ENCODE measurements at regions not wholly inside any gene's neighbourhood (a gene's known extent, or its start where the extent isn't known, plus 50 kb on each side); places are given as distances from the start of the nearest gene placed in this dataset.

DNA sequence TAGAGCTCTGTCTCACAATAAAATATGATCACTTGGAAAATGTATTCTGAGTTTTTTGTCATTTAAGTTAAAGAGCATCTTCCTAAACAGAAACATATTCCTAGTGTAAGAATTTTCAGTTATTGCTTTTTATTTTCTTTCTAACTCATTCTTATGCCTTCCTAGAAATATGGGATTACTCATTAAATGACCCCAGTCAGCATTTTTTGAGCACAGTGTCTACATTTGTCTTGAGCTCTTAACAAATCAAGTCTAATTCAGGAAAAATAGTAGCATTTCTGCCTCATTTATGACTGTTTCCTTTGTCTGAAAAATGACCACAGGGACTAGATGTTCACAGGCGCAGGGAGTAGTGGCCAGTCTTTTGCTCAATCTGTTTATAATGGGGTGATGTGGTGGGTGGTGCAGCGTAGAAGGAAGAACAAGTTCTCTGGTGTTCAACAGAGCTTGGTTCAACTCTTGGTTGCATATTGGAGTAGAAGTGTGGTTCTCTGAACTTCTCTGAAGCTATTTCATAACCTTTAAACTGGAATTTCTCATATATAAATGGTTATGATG is 267.1 kb downstream of the CYRIA start:
- no peaks in the 10 kb centered on the region for H3K27me3 Mint-ChIP-seq (ENCODE audit: low read depth)
- H3K4me3 Mint-ChIP-seq: no peak overlapping the region
- peak overlapping the region; percentile 83 for H3K27ac Mint-ChIP-seq (ENCODE audit: unreplicated experiment)
- H3K9me3 Mint-ChIP-seq: no peaks in the 10 kb centered on the region
- no peak for DNase-seq (ENCODE audit: low read depth, low spot score)
- TF ChIP-seq, protein P1, sequence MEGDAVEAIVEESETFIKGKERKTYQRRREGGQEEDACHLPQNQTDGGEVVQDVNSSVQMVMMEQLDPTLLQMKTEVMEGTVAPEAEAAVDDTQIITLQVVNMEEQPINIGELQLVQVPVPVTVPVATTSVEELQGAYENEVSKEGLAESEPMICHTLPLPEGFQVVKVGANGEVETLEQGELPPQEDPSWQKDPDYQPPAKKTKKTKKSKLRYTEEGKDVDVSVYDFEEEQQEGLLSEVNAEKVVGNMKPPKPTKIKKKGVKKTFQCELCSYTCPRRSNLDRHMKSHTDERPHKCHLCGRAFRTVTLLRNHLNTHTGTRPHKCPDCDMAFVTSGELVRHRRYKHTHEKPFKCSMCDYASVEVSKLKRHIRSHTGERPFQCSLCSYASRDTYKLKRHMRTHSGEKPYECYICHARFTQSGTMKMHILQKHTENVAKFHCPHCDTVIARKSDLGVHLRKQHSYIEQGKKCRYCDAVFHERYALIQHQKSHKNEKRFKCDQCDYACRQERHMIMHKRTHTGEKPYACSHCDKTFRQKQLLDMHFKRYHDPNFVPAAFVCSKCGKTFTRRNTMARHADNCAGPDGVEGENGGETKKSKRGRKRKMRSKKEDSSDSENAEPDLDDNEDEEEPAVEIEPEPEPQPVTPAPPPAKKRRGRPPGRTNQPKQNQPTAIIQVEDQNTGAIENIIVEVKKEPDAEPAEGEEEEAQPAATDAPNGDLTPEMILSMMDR (conservative IDR thresholded peaks at IDR 0.05): no peak
- H3K36me3 Mint-ChIP-seq (ENCODE audit: low read depth): no peaks in the 10 kb centered on the region
- peaks cover 27% of the 10 kb centered on the region for H3K4me1 Mint-ChIP-seq

DNA sequence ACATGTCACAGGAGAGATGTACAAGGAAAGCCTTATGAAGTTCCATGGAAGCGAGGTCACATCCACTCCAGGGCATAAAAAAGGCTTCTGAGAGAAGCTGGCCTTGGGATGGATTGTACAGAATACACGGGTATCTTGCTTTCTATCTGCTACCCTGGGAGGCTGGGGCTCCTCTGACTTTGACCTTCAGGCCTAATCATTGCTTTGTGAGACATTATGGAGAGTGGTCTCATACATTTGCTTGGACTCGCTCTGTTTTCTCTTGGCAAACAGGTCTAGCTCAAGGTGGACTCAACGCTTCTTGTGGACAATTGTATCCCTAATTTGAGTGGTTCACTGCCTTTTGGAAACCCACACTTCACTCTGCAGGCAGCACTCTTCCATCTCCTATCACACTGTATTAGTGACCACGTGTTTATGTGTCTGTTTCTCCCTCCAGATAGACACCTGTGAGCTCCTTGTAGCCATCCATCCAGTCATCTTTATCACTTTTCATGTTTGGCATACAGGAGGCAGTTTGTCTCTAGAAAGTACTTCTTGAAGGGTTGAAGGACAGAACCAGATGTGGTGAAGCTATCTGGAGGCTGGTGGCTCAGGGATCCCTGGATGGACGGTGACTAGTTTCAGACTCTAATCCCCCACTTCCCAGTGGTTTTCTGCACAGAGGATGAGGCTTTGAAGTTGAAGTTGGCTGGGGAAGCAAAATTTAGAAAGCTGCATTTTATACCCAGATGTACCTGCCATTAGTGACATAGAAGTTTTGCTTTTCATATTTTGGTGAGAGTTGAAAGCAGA is 267.8 kb downstream of the CYRIA start:
- TF ChIP-seq, protein P1 (conservative IDR thresholded peaks at IDR 0.05): no peak
- no peaks in the 10 kb centered on the region for H3K27me3 Mint-ChIP-seq (ENCODE audit: low read depth)
- H3K4me1 Mint-ChIP-seq: peaks cover 22% of the 10 kb centered on the region
- no peak overlapping the region for H3K4me3 Mint-ChIP-seq
- H3K36me3 Mint-ChIP-seq (ENCODE audit: low read depth): no peaks in the 10 kb centered on the region
- H3K27ac Mint-ChIP-seq (ENCODE audit: unreplicated experiment): no peak overlapping the region
- H3K9me3 Mint-ChIP-seq: no peaks in the 10 kb centered on the region
- no peak for DNase-seq (ENCODE audit: low read depth, low spot score)

DNA sequence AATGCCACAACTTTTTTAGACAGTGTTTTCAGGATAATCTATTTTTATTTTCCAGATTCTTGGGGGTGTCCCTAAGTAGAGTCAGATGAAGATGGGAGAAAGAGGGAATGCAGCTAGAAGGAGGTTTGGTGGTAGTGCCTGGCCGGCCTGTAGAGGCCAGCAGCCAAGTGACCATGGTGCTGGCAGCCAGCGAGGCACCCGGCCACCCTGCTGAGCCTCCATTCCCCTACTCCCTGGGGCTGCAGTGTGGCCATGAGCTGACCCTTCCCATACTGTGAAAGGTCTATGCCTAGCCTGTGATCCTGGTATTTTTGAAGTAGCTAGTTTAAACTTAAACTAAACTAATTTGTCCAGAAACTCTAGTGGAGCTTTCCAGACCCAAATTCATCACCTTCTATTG is 268.6 kb downstream of the CYRIA start:
- Mint-ChIP-seq H3K9me3 (no peaks in the 10 kb centered on the region), H3K27me3 (ENCODE audit: low read depth) (no peaks in the 10 kb centered on the region), H3K36me3 (ENCODE audit: low read depth) (no peaks in the 10 kb centered on the region), H3K4me3 (no peak overlapping the region), H3K4me1 (peaks cover 19% of the 10 kb centered on the region), H3K27ac (ENCODE audit: unreplicated experiment) (no peak overlapping the region)
- no peak for DNase-seq (ENCODE audit: low read depth, low spot score)
- TF ChIP-seq, protein P1 (conservative IDR thresholded peaks at IDR 0.05): no peak

DNA sequence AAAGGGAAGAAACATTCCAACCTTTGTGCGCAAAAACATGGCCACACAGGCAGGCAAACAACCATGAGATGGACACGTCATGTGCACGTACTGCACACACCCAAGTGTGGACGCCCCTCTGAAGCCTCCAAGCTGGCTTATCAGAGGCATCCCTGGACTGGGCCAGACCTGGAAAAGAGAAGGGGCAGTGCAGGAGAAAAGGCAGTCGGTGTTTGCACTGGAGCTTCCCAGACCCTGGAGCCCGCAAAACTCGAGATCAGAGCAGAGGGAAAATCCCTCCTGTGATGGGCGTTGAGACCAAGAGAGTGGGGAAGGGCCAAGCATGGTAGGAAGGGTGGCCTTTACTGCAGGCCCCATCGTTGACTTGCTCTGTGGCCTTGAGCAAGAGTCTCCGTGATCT is 269.5 kb downstream of the CYRIA start:
- Mint-ChIP-seq H3K27me3 (ENCODE audit: low read depth) (no peaks in the 10 kb centered on the region), H3K4me3 (no peak overlapping the region), H3K4me1 (peaks cover 19% of the 10 kb centered on the region), H3K27ac (ENCODE audit: unreplicated experiment) (no peak overlapping the region), H3K36me3 (ENCODE audit: low read depth) (no peaks in the 10 kb centered on the region), H3K9me3 (no peaks in the 10 kb centered on the region)
- TF ChIP-seq, protein P1 (conservative IDR thresholded peaks at IDR 0.05): no peak
- DNase-seq (ENCODE audit: low read depth, low spot score): no peak

DNA sequence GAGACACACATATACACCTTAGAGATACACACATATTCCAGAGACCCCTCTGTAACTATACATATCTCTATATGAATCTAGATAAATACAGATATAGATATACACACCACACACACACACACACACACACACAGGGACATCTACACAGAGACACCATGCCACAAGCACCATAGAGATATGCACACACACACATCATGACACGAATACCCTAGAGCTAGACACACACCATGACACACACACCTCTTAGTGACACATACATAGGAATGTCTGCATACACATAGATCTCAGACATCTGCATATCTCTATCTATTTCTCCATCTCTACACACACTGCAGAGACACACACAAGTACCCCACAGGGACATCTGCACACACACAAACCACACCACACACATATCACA is 270.0 kb downstream of the CYRIA start:
- H3K36me3 Mint-ChIP-seq (ENCODE audit: low read depth): no peaks in the 10 kb centered on the region
- peaks cover 19% of the 10 kb centered on the region for H3K4me1 Mint-ChIP-seq

More for the DNA sequence above, 270.0 kb downstream of the CYRIA start:
- no peak overlapping the region for H3K27ac Mint-ChIP-seq (ENCODE audit: unreplicated experiment)
- TF ChIP-seq, protein P1 (conservative IDR thresholded peaks at IDR 0.05): no peak
- H3K4me3 Mint-ChIP-seq: no peak overlapping the region
- no peaks in the 10 kb centered on the region for H3K9me3 Mint-ChIP-seq
- no peaks in the 10 kb centered on the region for H3K27me3 Mint-ChIP-seq (ENCODE audit: low read depth)
- DNase-seq (ENCODE audit: low read depth, low spot score): no peak

Data from neural crest cell (in vitro differentiated cells).